GM19397 (cell line): ENCODE measurements at regions not wholly inside any gene's neighbourhood (a gene's known extent, or its start where the extent isn't known, plus 50 kb on each side); places are given as distances from the start of the nearest gene placed in this dataset.

ENCODE experiments used
- ATAC-seq: cut with Tn5 transposase; IDR thresholded peaks from one replicate; pipeline ENCODE4 v1.9.1; 2021; ENCODE audit warnings: mild to moderate bottlenecking, moderate library complexity; ENCODE audit not compliant: unreplicated experiment

DNA sequence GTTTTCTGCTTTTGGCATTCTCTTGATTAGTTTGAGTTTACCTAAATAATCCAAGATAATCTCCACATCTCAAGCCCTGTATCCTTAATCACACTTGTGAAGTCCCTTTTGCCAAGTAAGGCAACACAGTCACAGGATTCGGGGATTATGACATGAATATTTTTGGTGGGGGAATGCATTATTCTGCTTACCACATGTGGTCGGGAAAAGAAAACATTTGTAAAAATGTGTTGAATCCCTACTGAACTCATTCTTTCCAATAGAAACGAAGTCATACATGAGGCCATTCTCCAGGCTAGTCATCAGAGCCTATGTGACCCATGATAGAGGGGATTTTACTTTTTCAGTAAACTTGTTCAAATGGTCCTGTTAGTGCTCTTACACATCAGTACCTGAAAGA lies 58.5 kb upstream of the PRICKLE1 start:
- ATAC-seq, result no peak

GRCh38 chr12:42643881-42644579 lies 54.5 kb upstream of the PRICKLE1 start:
- no peak for ATAC-seq

GRCh38 chr12:42641221-42641885 lies 51.8 kb upstream of the PRICKLE1 start:
- ATAC-seq, result no peak

- ATAC-seq, result no peak
Observed at GRCh38 chr12:42640391-42640790, 50.8 kb upstream of the PRICKLE1 start.

GRCh38 chr12:42639556-42639955 lies 50.0 kb upstream of the PRICKLE1 start:
- ATAC-seq, result no peak
